HuH-7 (cell line): ENCODE measurements at regions not wholly inside any gene's neighbourhood (a gene's known extent, or its start where the extent isn't known, plus 50 kb on each side); places are given as distances from the start of the nearest gene placed in this dataset.

Experiments
- DNase-seq: peaks from one replicate; pipeline ENCODE4 v3.0.0; 2011; ENCODE audit warnings: low spot score

GRCh38 chr1:222996310-222996975 is 146.6 kb downstream of the TLR5 start:
- DNase-seq: no peak

- DNase-seq: no peak
These were observed 142.4 kb downstream of the TLR5 start for GRCh38 chr1:223000632-223001031.

GRCh38 chr1:223001653-223002634 is 141.1 kb downstream of the TLR5 start:
- DNase-seq: no peak

DNA sequence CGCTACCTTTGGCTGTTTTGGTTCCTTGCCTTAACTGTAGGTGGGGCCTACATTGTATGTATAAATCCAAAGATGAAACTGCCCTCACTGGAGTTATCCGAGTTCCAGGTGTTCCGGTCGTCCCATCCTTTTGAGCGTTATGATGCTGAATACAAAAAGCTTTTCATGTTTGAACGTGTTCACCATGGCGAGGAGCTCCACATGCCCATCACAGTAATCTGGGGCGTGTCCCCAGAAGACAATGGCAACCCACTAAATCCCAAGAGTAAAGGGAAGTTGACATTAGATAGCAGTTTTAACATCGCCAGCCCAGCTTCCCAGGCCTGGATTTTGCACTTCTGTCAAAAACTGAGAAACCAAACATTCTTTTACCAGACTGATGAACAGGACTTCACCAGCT is 139.5 kb downstream of the TLR5 start:
- no peak for DNase-seq

DNA sequence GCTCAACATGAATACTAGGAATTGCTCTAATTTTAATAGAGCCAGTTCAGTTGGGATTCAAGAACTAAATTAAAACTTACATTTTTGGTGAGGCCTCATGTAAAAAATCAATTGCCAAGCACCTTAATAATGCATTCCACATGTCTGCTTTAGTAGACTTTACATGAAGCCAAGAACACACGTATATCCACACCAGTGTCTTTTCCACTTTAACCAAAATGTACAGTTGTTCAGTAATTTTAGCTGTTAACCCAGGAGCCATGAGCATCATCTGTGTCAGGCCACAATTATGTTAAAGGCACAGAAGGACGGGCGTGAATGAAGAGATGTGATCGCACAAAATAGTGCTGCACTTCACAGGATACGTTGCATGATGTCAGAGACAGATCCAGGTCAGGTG is 136.7 kb downstream of the TLR5 start:
- DNase-seq: no peak

DNA sequence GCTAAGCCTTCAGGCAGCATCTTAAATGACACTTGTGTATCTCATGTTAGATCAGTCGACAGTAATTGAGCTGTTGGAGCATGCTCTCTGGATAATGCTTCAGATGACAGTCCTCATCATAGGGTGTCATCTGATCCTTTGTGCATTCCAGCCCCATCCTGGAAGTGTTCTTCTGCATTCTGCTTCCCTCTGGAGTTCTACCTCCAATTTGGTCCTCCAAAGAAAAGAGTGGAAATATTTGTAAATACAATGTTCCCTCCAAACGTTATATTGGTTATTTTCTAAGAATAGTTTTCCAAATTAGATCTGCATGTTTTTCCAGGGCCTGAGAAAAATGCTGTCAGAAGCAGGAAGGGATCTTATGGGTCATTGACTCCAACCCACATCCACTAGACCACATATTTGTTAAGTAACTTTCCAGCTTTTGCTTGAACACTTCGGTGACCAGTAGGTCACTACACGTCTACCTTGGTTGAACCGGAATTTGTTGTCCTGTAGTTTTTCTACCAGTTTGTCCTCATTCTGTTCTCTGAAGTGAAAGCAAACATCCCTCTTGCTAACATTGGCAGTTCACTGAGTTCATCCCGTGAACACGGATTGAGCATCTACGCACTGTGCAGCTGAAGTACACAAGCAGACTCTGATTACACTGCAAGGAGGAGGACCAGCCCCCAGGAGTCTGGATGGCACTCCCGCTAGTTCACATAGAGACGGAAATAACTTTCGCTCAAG is 136.0 kb downstream of the TLR5 start:
- DNase-seq: no peak

GRCh38 chr1:223007935-223008334 is 135.1 kb downstream of the TLR5 start:
- DNase-seq: no peak

- DNase-seq: no peak
These were observed 134.2 kb downstream of the TLR5 start for GRCh38 chr1:223008808-223009207.

DNA sequence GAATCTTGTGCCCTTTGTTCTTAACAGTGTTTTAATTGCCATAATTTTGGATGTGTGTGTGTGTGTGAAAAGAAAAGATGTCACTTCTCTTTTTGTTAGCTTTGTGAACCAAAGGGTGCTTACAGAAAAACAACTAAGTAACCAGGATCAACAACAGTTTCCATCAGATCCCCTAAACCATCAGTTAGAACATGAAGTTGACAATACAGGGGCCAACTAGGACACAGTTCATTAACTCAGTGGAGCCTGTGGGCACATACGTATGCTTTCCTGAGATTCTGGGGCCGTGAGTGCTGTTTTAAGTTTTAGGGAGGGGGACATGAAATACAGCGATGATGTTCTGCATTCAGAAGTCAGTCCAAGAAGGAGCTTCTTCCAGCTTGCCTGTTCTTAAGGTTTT is 133.6 kb downstream of the TLR5 start:
- DNase-seq: no peak

- peak; percentile 46 for DNase-seq
These were observed 132.2 kb downstream of the TLR5 start for GRCh38 chr1:223010582-223011504.

DNA sequence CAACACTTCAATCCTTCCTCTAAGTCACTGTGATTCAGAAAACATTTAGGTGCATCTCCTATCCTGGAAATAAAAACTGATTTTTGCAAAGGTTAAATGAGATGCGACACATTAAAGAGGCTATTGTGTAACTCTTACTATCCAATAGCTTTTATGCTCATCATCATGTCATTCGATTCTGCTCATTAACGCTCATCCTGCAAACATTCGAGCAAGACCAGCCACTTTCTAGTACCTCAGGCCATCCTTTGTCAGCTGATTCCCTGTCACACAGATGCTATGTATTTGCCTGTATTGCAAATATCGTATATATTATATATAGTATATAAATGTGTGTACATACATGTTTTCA is 131.6 kb downstream of the TLR5 start:
- no peak for DNase-seq

DNA sequence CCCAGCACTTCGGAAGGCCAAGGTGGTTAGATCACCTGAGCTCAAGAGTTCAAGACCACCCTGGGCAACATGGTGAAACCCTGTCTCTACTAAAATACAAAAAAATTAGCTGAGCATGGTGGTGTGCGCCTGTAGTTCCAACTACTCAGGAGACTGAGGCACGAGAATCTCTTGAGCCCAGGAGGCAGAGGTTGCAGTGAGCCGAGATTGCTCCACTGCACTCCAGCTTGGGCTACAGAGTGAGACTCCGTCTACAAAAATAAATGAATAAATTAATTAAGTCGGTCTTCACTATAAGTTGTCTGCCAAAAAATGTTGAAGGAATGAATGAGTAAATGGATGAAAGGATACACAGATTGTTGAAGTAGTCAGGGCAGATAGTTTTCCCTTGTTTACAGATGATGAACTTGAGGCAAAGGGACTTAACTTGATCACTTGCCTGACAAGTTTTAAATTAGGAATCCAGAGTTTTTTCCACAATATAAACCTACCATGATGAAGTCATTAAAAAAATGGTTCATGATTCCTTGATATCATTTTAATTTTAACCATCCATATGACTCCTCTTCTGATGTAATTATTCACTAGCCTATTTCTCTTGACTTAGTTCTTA is 130.8 kb downstream of the TLR5 start:
- DNase-seq: no peak

DNA sequence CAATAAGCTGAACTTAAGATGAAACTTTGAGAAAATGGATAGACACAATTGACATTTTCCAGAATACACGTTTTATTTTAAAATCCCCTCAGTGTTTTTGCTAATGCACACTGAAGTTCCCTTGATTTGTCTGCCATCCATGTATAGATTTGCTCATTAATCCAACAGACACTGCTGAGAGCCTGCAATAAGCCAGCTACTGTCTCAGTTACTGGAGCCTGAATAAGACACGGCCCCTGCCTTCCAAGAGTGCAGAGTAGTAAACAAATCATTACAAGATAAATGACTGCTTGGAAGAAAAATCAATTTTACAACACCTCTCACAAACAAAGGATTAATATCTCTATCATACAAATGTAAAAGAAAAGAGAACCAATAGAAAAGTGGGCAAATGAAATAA is 130.1 kb downstream of the TLR5 start:
- DNase-seq: no peak

- no peak for DNase-seq
These were observed 128.7 kb downstream of the TLR5 start for GRCh38 chr1:223014142-223014873.

DNA sequence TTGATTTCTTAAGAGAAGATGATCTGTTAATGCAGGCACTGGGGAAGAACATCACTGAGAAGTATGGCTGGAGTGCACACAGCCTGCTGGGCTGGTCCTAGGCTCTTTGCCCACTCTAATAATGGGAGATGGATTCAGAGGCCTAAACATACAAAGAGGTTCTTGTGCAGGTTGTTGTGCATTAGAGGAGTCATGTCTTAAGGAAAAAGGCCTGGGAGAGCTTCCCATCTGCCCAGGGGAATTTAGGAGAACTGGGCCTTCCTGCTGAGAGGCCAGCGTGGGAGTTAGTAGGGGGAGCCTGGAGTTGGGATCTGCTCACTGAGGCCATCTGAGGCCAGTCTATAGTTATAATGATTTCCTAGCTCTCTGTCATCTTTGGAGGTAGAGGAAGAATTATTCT is 126.7 kb downstream of the TLR5 start:
- no peak for DNase-seq

DNA sequence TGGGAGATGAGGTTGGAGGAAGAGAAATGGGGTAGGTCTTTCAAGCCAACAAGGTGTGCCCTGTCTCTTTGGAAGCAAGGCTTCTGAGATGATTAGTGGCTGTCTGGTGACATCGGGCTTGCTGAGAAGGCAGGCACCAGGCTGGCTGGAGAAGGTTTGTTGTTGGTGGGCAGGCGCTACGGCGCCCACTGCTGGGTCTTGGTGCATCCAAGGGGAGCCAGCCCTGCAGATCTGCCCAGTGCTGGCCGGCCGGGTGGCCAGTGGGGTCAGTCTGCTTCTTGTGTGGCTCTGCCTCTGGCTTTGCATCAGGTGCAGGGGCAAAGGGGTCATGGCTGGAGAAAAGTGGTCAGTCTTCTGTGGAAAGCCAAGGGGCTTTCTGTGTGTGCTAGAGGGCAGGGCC is 126.2 kb downstream of the TLR5 start:
- DNase-seq: no peak

DNA sequence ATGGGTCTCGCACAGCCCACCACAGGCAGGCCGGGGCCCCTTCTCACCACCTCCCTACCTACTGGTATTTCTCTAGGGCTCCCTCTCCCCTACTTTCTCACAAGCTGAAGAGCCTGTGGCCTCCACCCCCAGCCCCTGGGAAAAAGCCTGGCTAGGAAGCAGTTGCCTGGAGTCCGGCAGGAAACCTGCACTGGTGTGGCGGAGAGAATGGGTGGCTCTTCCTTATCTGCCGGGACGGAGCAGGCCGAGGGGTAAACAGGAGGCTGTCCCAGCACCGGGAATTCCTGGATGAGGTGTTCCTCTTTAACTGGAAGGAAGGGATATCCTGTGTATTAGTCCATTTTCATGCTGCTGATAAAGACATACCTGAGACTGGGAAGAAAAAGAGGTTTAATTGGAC is 125.8 kb downstream of the TLR5 start:
- DNase-seq: no peak

DNA sequence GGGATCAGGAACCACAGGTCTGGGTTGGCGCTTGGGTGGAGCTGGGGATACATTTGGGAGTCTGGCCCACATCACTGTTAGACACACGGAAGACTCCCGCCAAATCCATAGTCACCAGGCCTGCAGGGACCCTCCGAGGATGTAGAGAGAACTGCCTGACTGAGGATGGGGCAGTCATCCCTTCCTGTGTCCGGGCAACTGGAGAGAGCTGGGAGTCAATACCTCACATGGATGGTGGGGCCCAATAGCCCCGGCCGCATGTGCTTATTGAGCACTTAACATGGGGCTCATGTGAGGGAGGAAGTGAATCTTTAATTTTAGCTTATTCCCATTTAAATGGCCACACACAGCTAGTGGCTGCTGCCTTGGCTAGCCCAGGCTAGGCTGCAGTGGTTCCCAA is 124.5 kb downstream of the TLR5 start:
- DNase-seq: no peak

- no peak for DNase-seq
These were observed 123.8 kb downstream of the TLR5 start for GRCh38 chr1:223019256-223019655.

DNA sequence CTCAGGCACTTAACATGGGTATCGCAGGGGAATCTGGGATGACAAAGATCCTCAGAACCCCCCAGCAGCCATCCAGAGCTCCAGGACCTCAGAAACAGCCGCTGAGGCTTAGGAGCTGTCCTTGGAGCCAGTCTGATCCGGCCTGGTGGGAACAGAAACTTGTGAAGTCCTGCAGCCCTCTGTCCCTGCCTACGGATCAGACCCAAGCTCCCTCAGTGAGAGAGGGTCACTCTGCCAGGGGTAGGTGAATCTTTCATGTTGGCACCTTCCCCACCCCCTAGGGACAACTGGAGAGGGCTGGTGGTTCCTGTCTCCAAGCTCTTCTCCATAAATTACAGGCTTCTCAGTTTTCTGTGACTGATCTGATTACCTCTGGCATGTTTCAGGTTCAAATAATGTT is 122.3 kb downstream of the TLR5 start:
- DNase-seq: no peak
